ENCODE measurements at regions not wholly inside any gene's neighbourhood (a gene's known extent, or its start where the extent isn't known, plus 50 kb on each side); places are given as distances from the start of the nearest gene placed in this dataset.
"Not testable (repeated sequence)": the region's sequence is repeated elsewhere in the genome, so short reads cannot be mapped to it uniquely, and the experiment has no call there.

GRCh38 chr6:147961481-147962141 lies 381.0 kb upstream of the SASH1 start:
- no peak for TF ChIP-seq CTCF (IDR thresholded peaks at IDR 0.05; ENCODE audit: unreplicated experiment)
- H3K27ac Mint-ChIP-seq, result peak overlapping the region; percentile 47
- H3K9me3 Mint-ChIP-seq, result peaks cover 9% of the 10 kb centered on the region
- no peak for DNase-seq (ENCODE audit: low spot score in 2 of 2, unreplicated experiment in 2 of 2)
- H3K36me3 Mint-ChIP-seq, result peaks cover 2% of the 10 kb centered on the region
- peaks cover 10% of the 10 kb centered on the region for H3K4me1 Mint-ChIP-seq
- H3K27me3 Mint-ChIP-seq (ENCODE audit: low read depth), result no peaks in the 10 kb centered on the region
- H3K4me3 Mint-ChIP-seq, result no peak overlapping the region

GRCh38 chr6:147965448-147965847 lies 377.2 kb upstream of the SASH1 start:
- not testable (repeated sequence) for H3K27me3 Mint-ChIP-seq (ENCODE audit: low read depth); H3K4me3 Mint-ChIP-seq; H3K9me3 Mint-ChIP-seq; DNase-seq (ENCODE audit: low spot score in 2 of 2, unreplicated experiment in 2 of 2); H3K36me3 Mint-ChIP-seq; H3K27ac Mint-ChIP-seq
- peaks cover 10% of the 10 kb centered on the region for H3K4me1 Mint-ChIP-seq

GRCh38 chr6:147970970-147971369 lies 371.7 kb upstream of the SASH1 start:
- DNase-seq (ENCODE audit: low spot score in 2 of 2, unreplicated experiment in 2 of 2), result no peak
- Mint-ChIP-seq H3K9me3 (peaks cover 8% of the 10 kb centered on the region), H3K4me1 (peaks cover 10% of the 10 kb centered on the region), H3K27ac (no peak overlapping the region), H3K4me3 (no peak overlapping the region), H3K27me3 (ENCODE audit: low read depth) (no peaks in the 10 kb centered on the region), H3K36me3 (no peaks in the 10 kb centered on the region)
- TF ChIP-seq CTCF (IDR thresholded peaks at IDR 0.05; ENCODE audit: unreplicated experiment), result no peak

- no peaks in the 10 kb centered on the region for H3K27me3 Mint-ChIP-seq (ENCODE audit: low read depth)
- H3K36me3 Mint-ChIP-seq, result no peaks in the 10 kb centered on the region
- H3K9me3 Mint-ChIP-seq, result peaks cover 8% of the 10 kb centered on the region
- H3K4me3 Mint-ChIP-seq, result no peak overlapping the region
- H3K4me1 Mint-ChIP-seq, result peaks cover 10% of the 10 kb centered on the region
- TF ChIP-seq CTCF (IDR thresholded peaks at IDR 0.05; ENCODE audit: unreplicated experiment), result no peak
- no peak overlapping the region for H3K27ac Mint-ChIP-seq
- DNase-seq (ENCODE audit: low spot score in 2 of 2, unreplicated experiment in 2 of 2), result no peak
Measured at GRCh38 chr6:147972448-147972847, 370.2 kb upstream of the SASH1 start.

- Mint-ChIP-seq H3K9me3 (peaks cover 8% of the 10 kb centered on the region), H3K4me3 (no peak overlapping the region), H3K27me3 (ENCODE audit: low read depth) (no peaks in the 10 kb centered on the region), H3K27ac (no peak overlapping the region), H3K36me3 (no peaks in the 10 kb centered on the region), H3K4me1 (peaks cover 10% of the 10 kb centered on the region)
- no peak for TF ChIP-seq CTCF (IDR thresholded peaks at IDR 0.05; ENCODE audit: unreplicated experiment)
- DNase-seq (ENCODE audit: low spot score in 2 of 2, unreplicated experiment in 2 of 2), result no peak
Measured at GRCh38 chr6:147973806-147974205, 368.8 kb upstream of the SASH1 start.

GRCh38 chr6:147974376-147974775 lies 368.3 kb upstream of the SASH1 start:
- H3K36me3 Mint-ChIP-seq, result no peaks in the 10 kb centered on the region

More at GRCh38 chr6:147974376-147974775, 368.3 kb upstream of the SASH1 start:
- Mint-ChIP-seq H3K27ac (no peak overlapping the region), H3K27me3 (ENCODE audit: low read depth) (no peaks in the 10 kb centered on the region), H3K4me3 (no peak overlapping the region), H3K4me1 (peaks cover 10% of the 10 kb centered on the region), H3K9me3 (peaks cover 8% of the 10 kb centered on the region)
- DNase-seq (ENCODE audit: low spot score in 2 of 2, unreplicated experiment in 2 of 2), result no peak
- no peak for TF ChIP-seq CTCF (IDR thresholded peaks at IDR 0.05; ENCODE audit: unreplicated experiment)

Data from mesothelial cell of epicardium (in vitro differentiated cells).